AG09319 (cell line): ENCODE measurements at regions not wholly inside any gene's neighbourhood (a gene's known extent, or its start where the extent isn't known, plus 50 kb on each side); places are given as distances from the start of the nearest gene placed in this dataset.
"Not testable (repeated sequence)": the region's sequence is repeated elsewhere in the genome, so short reads cannot be mapped to it uniquely, and the experiment has no call there.

ENCODE experiments used
- DNase-seq: peaks from one replicate; pipeline ENCODE4 v3.0.0-alpha.2; 2010; ENCODE audit warnings: low read depth; ENCODE audit errors: extremely low read depth
- TF ChIP-seq, protein P1 (sequence below): IDR thresholded peaks from 2 replicates; pipeline ENCODE4 v1.5.1; 2011; ENCODE audit warnings: low read depth, mild to moderate bottlenecking, inconsistent platforms, low read length, moderate library complexity

DNA sequence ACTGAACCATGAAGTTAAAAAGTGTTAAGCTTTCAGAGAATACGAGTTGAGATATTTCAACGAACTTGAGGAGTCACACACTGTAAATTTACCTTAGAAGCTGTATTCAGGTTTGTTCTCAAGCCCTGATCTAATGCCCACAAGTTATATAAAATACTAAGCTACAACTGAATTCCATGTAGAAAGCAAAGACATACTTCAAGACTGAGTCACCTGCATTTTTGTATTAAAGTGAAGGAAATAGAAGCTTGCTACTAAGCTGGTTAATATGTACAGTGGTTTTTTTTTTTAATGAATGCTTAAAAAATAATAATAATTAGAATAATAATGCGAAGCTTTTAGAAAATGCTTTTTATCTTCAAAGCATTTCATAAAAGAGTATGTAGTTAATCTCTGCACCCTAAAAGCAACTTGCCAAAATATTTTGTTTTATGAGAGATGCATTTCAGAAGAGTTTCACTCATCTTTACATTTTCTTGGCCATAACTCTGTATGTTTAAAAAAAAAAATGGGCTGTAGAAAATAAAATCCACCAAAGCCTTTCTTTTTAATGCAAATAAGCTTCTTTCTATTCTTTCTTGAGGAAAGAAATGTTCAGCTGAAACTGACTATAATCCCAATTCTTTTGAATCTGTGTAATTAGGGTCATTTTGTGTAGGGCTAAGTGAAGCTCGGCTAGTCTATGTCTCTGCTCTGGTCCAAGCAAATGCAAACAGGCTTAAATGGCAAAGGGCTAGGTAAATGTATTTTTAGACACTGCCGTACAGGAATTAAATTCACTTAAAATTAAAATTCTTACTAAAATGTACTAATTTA is 1047.5 kb upstream of the FLRT2 start:
- DNase-seq: no peak
- TF ChIP-seq, protein P1, sequence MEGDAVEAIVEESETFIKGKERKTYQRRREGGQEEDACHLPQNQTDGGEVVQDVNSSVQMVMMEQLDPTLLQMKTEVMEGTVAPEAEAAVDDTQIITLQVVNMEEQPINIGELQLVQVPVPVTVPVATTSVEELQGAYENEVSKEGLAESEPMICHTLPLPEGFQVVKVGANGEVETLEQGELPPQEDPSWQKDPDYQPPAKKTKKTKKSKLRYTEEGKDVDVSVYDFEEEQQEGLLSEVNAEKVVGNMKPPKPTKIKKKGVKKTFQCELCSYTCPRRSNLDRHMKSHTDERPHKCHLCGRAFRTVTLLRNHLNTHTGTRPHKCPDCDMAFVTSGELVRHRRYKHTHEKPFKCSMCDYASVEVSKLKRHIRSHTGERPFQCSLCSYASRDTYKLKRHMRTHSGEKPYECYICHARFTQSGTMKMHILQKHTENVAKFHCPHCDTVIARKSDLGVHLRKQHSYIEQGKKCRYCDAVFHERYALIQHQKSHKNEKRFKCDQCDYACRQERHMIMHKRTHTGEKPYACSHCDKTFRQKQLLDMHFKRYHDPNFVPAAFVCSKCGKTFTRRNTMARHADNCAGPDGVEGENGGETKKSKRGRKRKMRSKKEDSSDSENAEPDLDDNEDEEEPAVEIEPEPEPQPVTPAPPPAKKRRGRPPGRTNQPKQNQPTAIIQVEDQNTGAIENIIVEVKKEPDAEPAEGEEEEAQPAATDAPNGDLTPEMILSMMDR: no peak

- no peak for DNase-seq
- TF ChIP-seq, protein P1: no peak
These were observed 1046.9 kb upstream of the FLRT2 start for GRCh38 chr14:84483072-84483420.

- DNase-seq: not testable (repeated sequence)
These were observed 1045.7 kb upstream of the FLRT2 start for GRCh38 chr14:84484243-84484642.

DNA sequence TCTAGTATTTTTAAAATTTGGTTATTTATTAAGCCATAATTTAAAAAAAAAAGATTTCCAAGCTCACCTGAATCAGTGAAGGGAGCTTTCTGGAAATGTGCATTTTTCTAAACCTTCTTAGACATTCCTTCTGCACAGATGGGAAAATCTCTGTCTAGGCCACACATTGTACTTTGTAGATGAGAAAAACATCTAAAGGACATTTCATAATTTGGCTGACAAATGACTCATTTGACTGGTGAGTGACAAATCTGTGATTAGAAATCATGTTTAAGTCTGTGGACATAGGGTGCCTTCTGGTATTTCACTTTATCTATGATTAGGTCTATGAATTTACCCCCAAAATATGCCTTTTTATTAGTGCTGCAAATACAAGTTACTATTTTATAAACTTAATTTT is 1044.9 kb upstream of the FLRT2 start:
- TF ChIP-seq, protein P1: no peak
- DNase-seq: no peak

DNA sequence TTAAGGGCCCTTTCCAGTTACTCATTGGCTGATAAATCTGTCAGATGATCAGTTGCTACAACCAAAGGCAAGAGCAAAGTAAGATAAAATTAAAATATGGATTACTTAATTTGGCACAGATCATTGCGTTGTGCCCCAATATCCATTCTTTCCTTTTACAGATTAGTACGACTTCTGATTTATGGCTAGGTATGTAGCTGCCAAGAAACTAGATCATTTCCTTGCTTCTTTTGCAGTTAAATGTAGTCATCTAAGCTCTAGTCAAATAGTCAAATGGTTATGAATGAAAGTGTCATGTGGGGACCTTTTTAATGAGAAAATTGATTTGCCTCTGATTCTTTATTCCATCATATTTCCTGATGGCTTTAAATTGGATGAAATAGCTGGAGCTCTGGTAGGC is 1039.9 kb upstream of the FLRT2 start:
- TF ChIP-seq, protein P1: no peak
- DNase-seq: no peak

GRCh38 chr14:84492685-84493084 is 1037.3 kb upstream of the FLRT2 start:
- TF ChIP-seq, protein P1: no peak
- no peak for DNase-seq

- TF ChIP-seq, protein P1: no peak; the same call in 1 of the 2 replicates
- no peak for DNase-seq
These were observed 1036.2 kb upstream of the FLRT2 start for GRCh38 chr14:84493779-84494178.

GRCh38 chr14:84496677-84497076 is 1033.3 kb upstream of the FLRT2 start:
- no peak for DNase-seq
- TF ChIP-seq, protein P1: no peak

GRCh38 chr14:84512823-84513222 is 1017.1 kb upstream of the FLRT2 start:
- not testable (repeated sequence) for DNase-seq
